PC-3 (cell line): ENCODE measurements at regions not wholly inside any gene's neighbourhood (a gene's known extent, or its start where the extent isn't known, plus 50 kb on each side); places are given as distances from the start of the nearest gene placed in this dataset.

Experiments
- ATAC-seq: fragments of 200-7000 bp; cut with Tn5 transposase; 2 replicates; pipeline ENCODE4 v1.9.1; 2020; ENCODE audit warnings: mild to moderate bottlenecking, moderate library complexity
- BruUV-seq: library from RNA; stranded (reverse); fragments of 400-500 nt; replicated peaks from 2 replicates; lab custom pipeline; 2021; lab: Mats Ljungman, UMichigan
- CTCF ChIA-PET: fragments of 300-600 bp; sonication (Branson Sonifier 250); formaldehyde crosslinking; loops from one replicate; lab custom pipeline; 2022; ENCODE audit warnings: antibody characterized with exemption; lab: Charles Lee
- POLR2A ChIA-PET: fragments of 300-600 bp; sonication (Branson Sonifier 250); formaldehyde crosslinking; loops from one replicate; lab custom pipeline; 2022; ENCODE audit warnings: antibody characterized with exemption; ENCODE audit not compliant: unreplicated experiment; lab: Charles Lee
- DNase-seq: peaks from one replicate; pipeline ENCODE4 v3.0.0-alpha.2; 2015
- H2AFZ ChIP-seq: fragments of 300-600 bp; sonication (generic); 2 replicates; pipeline ENCODE4 v1.6.0; 2016; ENCODE audit warnings: antibody characterized with exemption, low read length
- H3F3A ChIP-seq: fragments of 300-600 bp; sonication (generic); one replicate; pipeline ENCODE4 v1.6.0; 2017; ENCODE audit warnings: antibody characterized with exemption, low read length, control low read depth, mild to moderate bottlenecking; ENCODE audit not compliant: unreplicated experiment
- H3K27ac ChIP-seq: fragments of 300-600 bp; sonication (generic); 2 replicates; pipeline ENCODE4 v1.5.1; 2016; ENCODE audit warnings: mild to moderate bottlenecking, low read length
- H3K27me3 ChIP-seq: fragments of 300-600 bp; sonication (generic); 2 replicates; pipeline ENCODE4 v1.6.1; 2016; ENCODE audit warnings: low read length, mixed read lengths
- H3K36me3 ChIP-seq: fragments of 300-600 bp; sonication (generic); 2 replicates; pipeline ENCODE4 v1.6.1; 2016; ENCODE audit warnings: low read depth, mixed run types, low read length, mixed read lengths
- H3K4me1 ChIP-seq: fragments of 300-600 bp; sonication (generic); 2 replicates; pipeline ENCODE4 v1.5.1; 2016; ENCODE audit warnings: low read length; ENCODE audit not compliant: insufficient read depth
- H3K4me2 ChIP-seq: fragments of 300-600 bp; sonication (generic); 2 replicates; pipeline ENCODE4 v1.6.0; 2016; ENCODE audit warnings: low read length
- H3K4me3 ChIP-seq: fragments of 300-600 bp; sonication (generic); 2 replicates; pipeline ENCODE4 v1.5.1; 2016; ENCODE audit warnings: mild to moderate bottlenecking, low read length, mixed read lengths
- H3K79me2 ChIP-seq: fragments of 300-600 bp; sonication (generic); 2 replicates; pipeline ENCODE4 v1.6.1; 2017; ENCODE audit warnings: low read length, mixed read lengths
- H3K9ac ChIP-seq: fragments of 300-600 bp; sonication (generic); 2 replicates; pipeline ENCODE4 v1.6.0; 2016; ENCODE audit warnings: mild to moderate bottlenecking, low read length
- H3K9me2 ChIP-seq: fragments of 300-600 bp; sonication (generic); replicated peaks from 2 replicates; pipeline ENCODE4 v1.6.1; 2016; ENCODE audit warnings: mixed run types, low read length, mixed read lengths
- H3K9me3 ChIP-seq: fragments of 300-600 bp; sonication (generic); 2 replicates; pipeline ENCODE4 v1.6.1; 2016; ENCODE audit warnings: low read length, mixed read lengths
- H4K20me1 ChIP-seq: fragments of 300-600 bp; sonication (generic); 2 replicates; pipeline ENCODE4 v1.6.1; 2016; ENCODE audit warnings: low read length, mixed read lengths
- CTCF ChIP-seq: fragments of 300-600 bp; sonication (generic); conservative IDR thresholded peaks from 2 replicates; pipeline ENCODE4 v1.5.1; 2017; ENCODE audit warnings: antibody characterized with exemption, low read depth, mild to moderate bottlenecking, low read length
- EZH2 ChIP-seq: fragments of 300-600 bp; sonication (generic); IDR thresholded peaks from one replicate; pipeline ENCODE4 v1.6.1; 2017; ENCODE audit warnings: antibody characterized with exemption, mild to moderate bottlenecking, low read length; ENCODE audit not compliant: unreplicated experiment
- EZH2phosphoT487 ChIP-seq: fragments of 300-600 bp; sonication (generic); IDR thresholded peaks from 2 replicates; pipeline ENCODE4 v1.6.1; 2018; ENCODE audit warnings: mild to moderate bottlenecking, antibody characterized with exemption, low read length, borderline replicate concordance
- intact Hi-C: fragments of 100-400 bp; cut with micrococcal nuclease; formaldehyde crosslinking; loops from 2 replicates; pipeline ENCODE4 v1.9.0; 2023

GRCh38 chr15:70356062-70356860 is 258.5 kb upstream of the TLE3 start:
- Histone ChIP-seq H3K27ac (no peak overlapping the region), H3K4me2 (no peak overlapping the region), H3K9ac (no peak overlapping the region), H3K36me3 (no peaks in the 10 kb centered on the region), H3F3A (no peaks in the 10 kb centered on the region), H3K4me3 (no peak overlapping the region), H4K20me1 (no peaks in the 10 kb centered on the region), H3K4me1 (no peaks in the 10 kb centered on the region), H2AFZ (no peak overlapping the region), H3K9me2 (no peaks in the 10 kb centered on the region), H3K79me2 (no peaks in the 10 kb centered on the region), H3K9me3 (no peaks in the 10 kb centered on the region), H3K27me3 (peaks cover 25% of the 10 kb centered on the region; the same call in 1 of the 2 replicates)
- DNase-seq (no peak), ATAC-seq (no peak)
- TF ChIP-seq CTCF = no peak
- no peak for TF ChIP-seq EZH2
- TF ChIP-seq EZH2phosphoT487 = no peak
- POLR2A ChIA-PET = no interaction called here
- no TSS peak for BruUV-seq
- CTCF ChIA-PET = no interaction called here
- intact Hi-C loops = no loop called here

GRCh38 chr15:70355275-70355795 is 257.6 kb upstream of the TLE3 start:
- H3K4me1 ChIP-seq = no peaks in the 10 kb centered on the region
- H3K9me3 ChIP-seq = no peaks in the 10 kb centered on the region
- intact Hi-C loops = no loop called here
- no peaks in the 10 kb centered on the region for H3F3A ChIP-seq
- H4K20me1 ChIP-seq = no peaks in the 10 kb centered on the region
- BruUV-seq = no TSS peak
- TF ChIP-seq EZH2phosphoT487 (no peak), CTCF (peak; percentile 35)
- H3K36me3 ChIP-seq = no peaks in the 10 kb centered on the region
- ATAC-seq (no peak), DNase-seq (no peak)
- no peak overlapping the region for H3K4me2 ChIP-seq
- H3K4me3 ChIP-seq = no peak overlapping the region
- ChIA-PET CTCF (no interaction called here), POLR2A (no interaction called here)
- H2AFZ ChIP-seq = no peak overlapping the region
- no peak overlapping the region for H3K9ac ChIP-seq
- no peaks in the 10 kb centered on the region for H3K79me2 ChIP-seq
- H3K27me3 ChIP-seq = peaks cover 25% of the 10 kb centered on the region; the same call in 1 of the 2 replicates
- no peaks in the 10 kb centered on the region for H3K9me2 ChIP-seq
- no peak overlapping the region for H3K27ac ChIP-seq

GRCh38 chr15:70354346-70354905 is 256.7 kb upstream of the TLE3 start:
- no peaks in the 10 kb centered on the region for H3K79me2 ChIP-seq
- H3K9me3 ChIP-seq = no peaks in the 10 kb centered on the region
- H3K4me2 ChIP-seq = no peak overlapping the region
- no peaks in the 10 kb centered on the region for H3K4me1 ChIP-seq
- no peak overlapping the region for H3K9ac ChIP-seq
- ATAC-seq (no peak), DNase-seq (no peak)
- no peaks in the 10 kb centered on the region for H3F3A ChIP-seq
- no peaks in the 10 kb centered on the region for H3K9me2 ChIP-seq
- CTCF ChIA-PET = no interaction called here
- H3K27me3 ChIP-seq = peaks cover 25% of the 10 kb centered on the region; the same call in 1 of the 2 replicates
- intact Hi-C loops = no loop called here
- no peaks in the 10 kb centered on the region for H4K20me1 ChIP-seq
- no TSS peak for BruUV-seq
- no peaks in the 10 kb centered on the region for H3K36me3 ChIP-seq
- POLR2A ChIA-PET = no interaction called here
- no peak for TF ChIP-seq EZH2phosphoT487
- no peak for TF ChIP-seq EZH2
- no peak for TF ChIP-seq CTCF
- H3K27ac ChIP-seq = no peak overlapping the region
- no peak overlapping the region for H2AFZ ChIP-seq
- H3K4me3 ChIP-seq = no peak overlapping the region
